SK-N-DZ (cell line): ENCODE measurements at regions not wholly inside any gene's neighbourhood (a gene's known extent, or its start where the extent isn't known, plus 50 kb on each side); places are given as distances from the start of the nearest gene placed in this dataset.
A peak's percentile ranks its signal among the peaks of the same experiment; 100 is the strongest.

Experiments used
- DNase-seq: peaks from one replicate; pipeline ENCODE4 v3.0.0-alpha.2; 2015; ENCODE audit warnings: low spot score

DNA sequence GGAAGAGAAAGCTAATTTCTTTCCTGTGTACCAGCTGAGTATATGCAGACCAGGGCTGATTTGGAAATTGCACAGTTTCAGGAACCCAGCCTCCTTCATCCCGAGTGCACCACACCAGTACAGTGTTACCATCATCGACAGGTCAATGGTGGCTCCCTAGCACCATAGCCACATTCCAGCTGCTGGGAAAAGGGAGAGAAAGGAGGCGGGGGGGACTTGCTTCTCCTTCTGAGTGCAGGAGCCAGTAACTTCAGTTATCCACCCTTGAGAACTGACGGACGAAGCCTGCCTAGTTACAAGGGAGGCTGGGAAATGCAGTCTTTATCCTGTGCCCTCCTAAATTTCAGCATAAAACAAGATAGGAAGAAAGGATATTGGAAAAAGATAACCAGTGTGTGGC, 129.7 kb upstream of the PRICKLE2 start:
- DNase-seq: no peak

- no peak for DNase-seq
Observed at GRCh38 chr3:64354221-64354620, 129.0 kb upstream of the PRICKLE2 start.

DNA sequence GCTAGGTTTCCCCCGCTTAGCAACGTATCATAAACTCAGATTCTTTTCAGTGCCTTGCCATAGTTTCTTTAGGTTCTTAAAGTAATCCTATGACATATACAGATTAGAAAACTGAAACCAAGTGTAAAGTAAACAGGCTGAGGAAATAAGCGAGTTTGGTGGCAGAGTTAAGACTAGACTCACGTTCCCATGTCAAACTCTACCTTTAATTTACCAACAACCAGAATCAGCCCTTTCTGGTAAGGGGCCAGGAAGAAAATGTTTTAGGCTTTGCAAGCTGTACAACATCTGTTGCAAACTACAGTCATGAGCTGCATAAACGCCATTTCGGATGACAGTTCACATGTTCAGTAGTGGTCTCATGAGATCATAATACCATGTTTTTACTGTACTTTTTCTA, 128.0 kb upstream of the PRICKLE2 start:
- DNase-seq: no peak

DNA sequence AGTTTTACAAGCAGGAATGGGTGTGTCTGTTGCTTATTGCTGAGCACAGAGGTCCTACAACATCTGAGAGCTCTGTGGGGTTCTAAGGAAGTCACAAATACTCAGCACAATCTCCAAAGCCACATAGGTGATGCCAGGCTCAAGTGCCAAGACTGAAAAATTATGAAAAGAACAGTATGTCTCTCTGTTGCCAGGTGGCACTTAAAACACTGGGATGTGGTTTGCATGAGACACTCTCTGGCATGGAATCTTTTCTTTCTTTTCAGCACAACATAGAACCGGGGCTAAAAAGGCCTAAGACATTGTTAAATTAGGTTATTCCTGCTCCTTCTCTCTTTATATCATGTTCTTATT, 127.3 kb upstream of the PRICKLE2 start:
- DNase-seq: no peak

GRCh38 chr3:64351713-64352638, 126.7 kb upstream of the PRICKLE2 start:
- DNase-seq: no peak

GRCh38 chr3:64349551-64349950, 124.3 kb upstream of the PRICKLE2 start:
- DNase-seq: no peak

DNA sequence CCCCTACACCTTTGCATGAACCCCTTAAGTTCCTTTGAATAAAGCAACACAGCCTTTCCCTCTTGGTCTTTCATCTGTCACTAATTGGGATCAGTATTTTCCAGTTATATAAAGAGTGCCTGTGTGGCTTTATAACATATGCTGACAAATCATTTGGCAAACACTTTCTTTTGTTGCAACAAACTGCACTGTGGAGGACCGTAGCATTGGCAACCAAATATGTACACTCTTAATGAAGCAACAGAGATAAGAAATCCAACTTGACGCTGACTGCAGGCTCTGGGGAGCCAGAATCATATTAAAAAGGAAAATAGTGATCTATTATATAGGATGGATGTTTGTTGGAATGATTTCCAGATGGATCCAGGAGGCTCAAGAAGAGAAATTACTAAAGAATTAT, 120.1 kb upstream of the PRICKLE2 start:
- DNase-seq: no peak

DNA sequence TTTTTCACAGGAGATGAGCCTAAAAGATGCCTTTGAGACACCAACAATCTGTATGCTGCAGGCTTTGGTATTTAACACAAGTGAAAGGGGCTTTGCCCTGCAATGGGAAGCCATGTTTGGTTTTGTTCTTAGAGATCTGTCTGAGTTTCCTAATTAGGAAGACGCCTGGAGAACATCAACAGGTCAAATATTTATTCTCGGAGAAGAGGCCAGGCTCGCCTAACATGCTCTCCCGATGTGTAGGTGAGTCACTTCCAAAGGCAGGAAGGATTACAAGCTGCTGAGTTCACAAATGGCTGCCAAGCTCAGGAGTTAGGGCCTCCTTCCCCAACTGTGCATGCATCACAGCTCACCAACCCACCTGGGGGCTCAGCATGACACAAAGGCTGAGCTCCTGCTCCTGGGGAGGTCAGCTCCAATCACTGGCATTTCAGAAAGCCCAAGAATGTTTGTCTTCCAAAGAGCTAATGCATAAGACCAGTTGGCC, 119.5 kb upstream of the PRICKLE2 start:
- peak; percentile 3 for DNase-seq

DNA sequence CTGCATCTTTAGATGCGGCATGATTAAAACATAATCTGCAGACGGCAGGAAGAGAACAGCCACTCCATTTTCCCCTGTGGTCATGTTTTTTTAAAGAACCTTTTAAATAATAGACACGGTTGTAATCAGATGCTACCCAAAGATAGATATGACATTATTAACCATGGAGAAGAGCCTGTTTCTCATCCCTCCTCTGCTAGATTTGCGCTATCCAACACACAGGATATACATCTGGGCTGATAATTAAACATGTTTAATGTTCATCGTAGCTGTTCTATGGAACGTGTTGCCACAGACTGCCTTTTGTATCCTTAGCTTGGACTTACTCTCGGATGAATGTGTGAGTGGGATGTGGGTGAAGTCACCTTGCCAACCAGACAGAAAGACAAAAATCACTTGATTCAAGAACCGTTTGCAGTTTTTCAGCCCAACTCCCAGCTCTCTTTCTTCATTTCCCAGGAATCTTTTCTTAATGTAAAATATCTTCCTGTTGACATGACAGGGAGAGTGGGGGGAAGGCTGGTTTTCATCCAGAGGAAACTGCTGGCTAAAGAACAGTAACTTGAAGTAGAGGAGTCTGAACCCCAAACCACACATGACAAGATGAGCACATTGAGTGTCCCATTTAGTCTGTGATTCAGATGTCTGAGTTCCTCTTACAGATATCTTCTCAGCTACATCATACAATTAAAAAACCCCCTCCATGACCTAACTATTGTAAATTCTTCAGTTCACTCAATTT, 118.6 kb upstream of the PRICKLE2 start:
- no peak for DNase-seq

DNA sequence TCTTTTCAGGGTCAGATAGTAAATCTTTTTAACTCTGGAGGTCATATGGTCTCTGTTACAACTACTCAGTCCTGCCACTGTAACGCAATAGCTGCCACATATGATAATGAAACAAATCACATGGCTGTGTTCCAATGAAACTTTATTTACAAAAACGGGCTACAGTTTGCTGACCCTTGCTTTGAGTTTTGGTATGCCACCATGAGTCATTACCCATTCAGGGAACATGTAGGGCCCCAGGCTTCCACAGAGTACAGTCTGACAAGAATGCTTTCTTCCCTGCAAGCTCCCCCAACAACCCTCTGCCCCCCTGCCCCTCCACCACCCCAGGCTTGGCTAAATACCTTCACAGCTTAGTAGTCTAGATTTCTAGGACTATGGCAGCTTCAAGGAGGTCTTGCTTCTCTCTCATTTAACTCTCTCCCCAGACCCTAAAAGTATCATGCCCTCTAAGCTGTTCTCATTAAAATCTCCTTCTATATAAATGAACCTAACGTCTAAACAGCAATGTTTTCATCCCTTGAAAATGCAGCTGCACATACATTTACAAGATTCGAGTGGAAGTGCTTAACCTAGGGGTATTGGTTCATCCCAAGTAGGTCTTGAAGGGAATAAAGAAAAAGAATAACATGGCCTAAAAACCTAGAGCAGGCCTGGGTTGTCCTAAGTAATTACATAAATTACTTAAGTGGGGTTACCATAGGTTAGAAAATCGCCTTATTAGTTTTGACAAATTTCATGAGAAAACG, 117.8 kb upstream of the PRICKLE2 start:
- no peak for DNase-seq

- DNase-seq: no peak
Observed at GRCh38 chr3:64341296-64341695, 116.0 kb upstream of the PRICKLE2 start.

DNA sequence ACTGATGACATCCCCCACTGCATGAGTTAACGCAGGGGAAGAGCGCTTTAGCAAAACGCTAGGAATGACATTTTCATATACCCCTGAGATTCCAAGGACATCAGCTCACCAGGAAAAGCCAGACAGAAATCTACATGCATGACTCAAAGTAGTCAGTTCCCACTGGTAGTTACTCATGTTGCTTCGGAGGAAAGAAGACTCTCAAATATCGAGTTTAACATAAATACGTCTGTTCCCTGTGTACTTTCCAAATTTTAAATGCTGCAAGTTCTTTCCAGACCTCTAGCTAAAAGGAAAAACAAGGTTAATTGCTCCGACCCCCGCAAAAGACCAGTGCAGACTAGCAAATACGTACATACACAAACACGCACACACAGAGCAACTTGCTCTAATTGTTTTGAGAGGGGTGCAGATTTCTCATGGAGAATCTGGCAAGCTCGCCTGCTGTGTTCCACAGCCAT, 115.4 kb upstream of the PRICKLE2 start:
- DNase-seq: no peak

DNA sequence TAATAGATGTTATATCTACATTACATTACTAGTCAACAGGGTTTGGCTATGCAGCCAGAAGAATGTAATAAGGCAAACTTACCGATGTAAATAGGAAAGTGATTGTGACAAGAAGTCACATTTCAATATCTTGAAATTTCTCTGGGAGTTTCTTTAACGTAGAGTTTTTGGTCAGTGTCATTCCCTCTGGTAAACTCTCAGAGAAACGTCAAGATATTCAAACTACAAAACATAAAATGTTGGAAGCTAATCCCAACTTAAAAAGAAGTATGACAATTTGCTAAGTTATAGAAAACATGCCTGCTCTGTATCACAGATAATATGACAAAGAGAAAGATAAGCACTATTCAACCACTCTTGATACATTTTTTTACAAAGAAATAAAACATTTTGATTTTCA, 111.2 kb upstream of the PRICKLE2 start:
- DNase-seq: no peak

- no peak for DNase-seq
Observed at GRCh38 chr3:64332459-64333350, 107.4 kb upstream of the PRICKLE2 start.

DNA sequence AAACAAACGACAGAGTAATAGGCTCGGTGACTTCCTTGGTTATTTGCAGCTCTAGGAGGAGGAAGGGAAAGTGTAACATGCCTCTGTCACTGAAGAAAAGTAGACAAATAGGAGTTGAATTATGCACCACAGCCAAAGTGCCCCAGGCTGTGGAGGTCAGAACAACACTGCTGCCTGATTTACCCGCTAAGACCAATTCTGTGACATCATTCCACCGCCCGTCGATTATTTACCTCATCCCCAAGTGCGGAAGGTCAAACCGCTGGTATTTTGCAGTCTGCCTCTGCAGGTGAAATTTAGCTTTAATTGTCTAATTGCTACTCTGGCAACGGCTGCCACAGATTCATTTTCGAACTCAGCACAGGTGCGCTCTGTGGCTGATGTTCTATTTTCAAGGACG, 106.3 kb upstream of the PRICKLE2 start:
- DNase-seq: no peak

GRCh38 chr3:64329037-64329436, 103.8 kb upstream of the PRICKLE2 start:
- DNase-seq: no peak

DNA sequence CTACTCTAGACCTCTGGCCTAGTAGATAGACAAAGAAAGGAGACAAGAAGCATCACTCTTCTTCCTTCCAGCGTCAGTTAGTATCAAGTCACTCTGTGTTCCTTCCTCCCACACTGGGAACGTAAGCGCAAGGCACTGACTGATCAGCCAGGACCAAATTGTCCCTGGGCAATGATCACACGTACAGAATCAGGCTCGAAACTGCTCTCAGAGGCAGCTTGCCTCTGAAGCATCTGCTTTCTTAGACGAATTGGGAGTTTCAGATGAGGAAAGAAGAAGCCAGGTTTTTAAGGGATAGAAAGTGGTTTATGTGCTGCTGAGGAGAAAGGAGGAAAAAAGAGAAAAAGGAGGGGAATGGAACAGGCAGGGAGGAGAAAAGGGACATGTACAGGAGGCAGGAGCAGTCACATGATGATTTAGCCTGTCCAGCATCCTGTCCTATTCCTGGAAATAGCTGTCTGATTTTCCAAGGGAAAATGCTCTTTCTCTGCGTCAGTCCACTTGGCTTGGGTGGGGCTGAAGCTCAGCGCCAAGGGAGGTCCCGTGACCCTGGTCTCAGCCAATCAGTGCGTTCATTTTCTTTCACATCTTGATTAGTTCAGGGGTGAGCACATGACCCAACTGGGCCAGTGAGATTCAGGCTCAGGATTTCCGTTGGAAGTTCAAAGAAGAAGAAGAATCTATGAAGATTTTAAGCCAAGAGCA, 102.0 kb upstream of the PRICKLE2 start:
- peak; percentile 8 for DNase-seq

GRCh38 chr3:64321747-64322146, 96.5 kb upstream of the PRICKLE2 start:
- no peak for DNase-seq

DNA sequence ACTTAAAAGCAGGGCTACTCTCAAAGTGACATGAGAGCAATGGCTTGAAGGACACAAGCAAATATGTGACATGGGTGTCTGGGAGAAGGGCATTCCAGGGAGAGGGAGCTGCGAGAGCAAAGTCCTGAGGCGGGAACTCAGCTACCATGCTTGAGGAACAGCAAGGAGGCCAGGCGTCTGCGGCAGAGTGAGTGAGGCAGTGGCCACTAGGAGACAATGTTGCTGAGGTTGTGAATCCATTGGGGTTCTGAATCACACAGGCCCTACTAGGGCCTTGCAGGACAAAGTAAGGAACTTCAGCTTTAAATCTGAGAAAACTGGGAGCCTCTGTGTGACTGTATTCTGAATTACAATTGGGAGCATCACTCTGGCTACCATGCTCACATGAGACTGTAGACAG, 94.1 kb upstream of the PRICKLE2 start:
- DNase-seq: no peak

- DNase-seq: no peak
Observed at GRCh38 chr3:64318668-64319271, 93.5 kb upstream of the PRICKLE2 start.
